Erythroblast (primary cell): ENCODE measurements at regions not wholly inside any gene's neighbourhood (a gene's known extent, or its start where the extent isn't known, plus 50 kb on each side); places are given as distances from the start of the nearest gene placed in this dataset.

Experiments
- GATA1 ChIP-seq: IDR thresholded peaks from 2 replicates; pipeline ENCODE4 v1.6.1; 2011; ENCODE audit warnings: low read depth, mild to moderate bottlenecking, control low read depth, low read length, moderate library complexity
- POLR2A ChIP-seq: IDR thresholded peaks from 2 replicates; pipeline ENCODE4 v1.6.1; 2011; ENCODE audit warnings: mild to moderate bottlenecking, low read length

GRCh38 chr16:62883509-62883908 is 847.3 kb upstream of the CDH8 start:
- TF ChIP-seq POLR2A (no peak), GATA1 (no peak)
